ENCODE measurements at regions not wholly inside any gene's neighbourhood (a gene's known extent, or its start where the extent isn't known, plus 50 kb on each side); places are given as distances from the start of the nearest gene placed in this dataset.

- TF ChIP-seq POLR2AphosphoS5 (IDR thresholded peaks at IDR 0.05), result no peak
- TF ChIP-seq CTCF (IDR thresholded peaks at IDR 0.05), result no peak
- TF ChIP-seq POLR2A (IDR thresholded peaks at IDR 0.05), result no peak
Measured at GRCh38 chr3:150147776-150148175, 177.1 kb upstream of the PFN2 start.
